GM18873 (cell line): ENCODE measurements at regions not wholly inside any gene's neighbourhood (a gene's known extent, or its start where the extent isn't known, plus 50 kb on each side); places are given as distances from the start of the nearest gene placed in this dataset.

ENCODE experiments used
- ATAC-seq: cut with Tn5 transposase; IDR thresholded peaks from one replicate; pipeline ENCODE4 v1.9.1; 2021; ENCODE audit warnings: mild to moderate bottlenecking, moderate library complexity, moderate number of reproducible peaks; ENCODE audit not compliant: unreplicated experiment, low FRiP score

GRCh38 chr13:74338341-74338740 is 204.1 kb upstream of the KLF12 start:
- ATAC-seq, result no peak

- no peak for ATAC-seq
Observed at GRCh38 chr13:74336546-74336945, 202.3 kb upstream of the KLF12 start.

- no peak for ATAC-seq
Observed at GRCh38 chr13:74335370-74335769, 201.2 kb upstream of the KLF12 start.

GRCh38 chr13:74329962-74330361 is 195.8 kb upstream of the KLF12 start:
- no peak for ATAC-seq

- no peak for ATAC-seq
Observed at GRCh38 chr13:74325106-74325505, 190.9 kb upstream of the KLF12 start.

GRCh38 chr13:74324338-74324737 is 190.1 kb upstream of the KLF12 start:
- no peak for ATAC-seq

- no peak for ATAC-seq
Observed at GRCh38 chr13:74322562-74322961, 188.4 kb upstream of the KLF12 start.

GRCh38 chr13:74320282-74320681 is 186.1 kb upstream of the KLF12 start:
- ATAC-seq, result no peak

GRCh38 chr13:74316547-74316946 is 182.3 kb upstream of the KLF12 start:
- ATAC-seq, result no peak

GRCh38 chr13:74306496-74306895 is 172.3 kb upstream of the KLF12 start:
- ATAC-seq, result no peak

GRCh38 chr13:74305876-74306275 is 171.7 kb upstream of the KLF12 start:
- ATAC-seq, result no peak

- ATAC-seq, result no peak
Observed at GRCh38 chr13:74301258-74301935, 167.2 kb upstream of the KLF12 start.

- ATAC-seq, result no peak
Observed at GRCh38 chr13:74300162-74300561, 166.0 kb upstream of the KLF12 start.

- ATAC-seq, result no peak
Observed at GRCh38 chr13:74299721-74300120, 165.5 kb upstream of the KLF12 start.

GRCh38 chr13:74298923-74299322 is 164.7 kb upstream of the KLF12 start:
- ATAC-seq, result no peak

- ATAC-seq, result peak; percentile 77
Observed at GRCh38 chr13:74289861-74290773, 155.9 kb upstream of the KLF12 start.

GRCh38 chr13:74289107-74289506 is 154.9 kb upstream of the KLF12 start:
- ATAC-seq, result no peak

GRCh38 chr13:74288361-74288911 is 154.2 kb upstream of the KLF12 start:
- ATAC-seq, result no peak

GRCh38 chr13:74287724-74288169 is 153.5 kb upstream of the KLF12 start:
- ATAC-seq, result no peak

- no peak for ATAC-seq
Observed at GRCh38 chr13:74280795-74281490, 146.7 kb upstream of the KLF12 start.
